ENCODE measurements at regions not wholly inside any gene's neighbourhood (a gene's known extent, or its start where the extent isn't known, plus 50 kb on each side); places are given as distances from the start of the nearest gene placed in this dataset.
"Not testable (repeated sequence)": the region's sequence is repeated elsewhere in the genome, so short reads cannot be mapped to it uniquely, and the experiment has no call there.

DNA sequence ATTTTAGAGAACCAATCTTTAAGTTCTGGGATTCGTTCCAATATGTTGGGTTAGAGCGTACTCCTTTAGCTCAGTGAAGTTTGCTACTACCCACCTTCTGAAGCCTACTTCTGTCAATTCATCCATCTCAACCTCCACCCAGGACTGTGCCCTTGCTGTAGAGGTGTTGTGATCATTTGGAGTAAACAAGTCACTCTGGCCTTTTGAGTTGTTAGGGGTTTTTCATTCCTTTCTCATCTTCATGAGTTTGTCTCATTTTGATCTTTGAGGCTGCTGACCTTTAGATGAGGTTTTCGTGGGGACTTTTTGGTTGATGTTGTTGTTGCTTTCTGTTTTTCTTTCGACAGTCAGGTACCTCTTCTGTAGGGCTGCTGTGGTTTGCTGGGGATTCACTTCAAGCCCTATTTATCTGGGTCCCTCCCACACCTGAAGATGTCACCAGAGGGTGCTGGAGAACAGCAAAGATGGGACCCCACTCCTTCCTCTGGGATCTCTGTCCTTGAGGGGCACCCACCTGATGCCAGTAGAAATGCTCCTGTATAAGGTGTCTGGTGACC, 158.4 kb downstream of the ANKRD36B start:
- TF ChIP-seq, protein P1, sequence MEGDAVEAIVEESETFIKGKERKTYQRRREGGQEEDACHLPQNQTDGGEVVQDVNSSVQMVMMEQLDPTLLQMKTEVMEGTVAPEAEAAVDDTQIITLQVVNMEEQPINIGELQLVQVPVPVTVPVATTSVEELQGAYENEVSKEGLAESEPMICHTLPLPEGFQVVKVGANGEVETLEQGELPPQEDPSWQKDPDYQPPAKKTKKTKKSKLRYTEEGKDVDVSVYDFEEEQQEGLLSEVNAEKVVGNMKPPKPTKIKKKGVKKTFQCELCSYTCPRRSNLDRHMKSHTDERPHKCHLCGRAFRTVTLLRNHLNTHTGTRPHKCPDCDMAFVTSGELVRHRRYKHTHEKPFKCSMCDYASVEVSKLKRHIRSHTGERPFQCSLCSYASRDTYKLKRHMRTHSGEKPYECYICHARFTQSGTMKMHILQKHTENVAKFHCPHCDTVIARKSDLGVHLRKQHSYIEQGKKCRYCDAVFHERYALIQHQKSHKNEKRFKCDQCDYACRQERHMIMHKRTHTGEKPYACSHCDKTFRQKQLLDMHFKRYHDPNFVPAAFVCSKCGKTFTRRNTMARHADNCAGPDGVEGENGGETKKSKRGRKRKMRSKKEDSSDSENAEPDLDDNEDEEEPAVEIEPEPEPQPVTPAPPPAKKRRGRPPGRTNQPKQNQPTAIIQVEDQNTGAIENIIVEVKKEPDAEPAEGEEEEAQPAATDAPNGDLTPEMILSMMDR (IDR thresholded peaks at IDR 0.05; ENCODE audit: low read depth, low read length, poor library complexity, severe bottlenecking), result not testable (repeated sequence)
- not testable (repeated sequence) for TF ChIP-seq EZH2phosphoT487 (IDR thresholded peaks at IDR 0.05; ENCODE audit: borderline replicate concordance, low read length)
